ENCODE measurements at regions not wholly inside any gene's neighbourhood (a gene's known extent, or its start where the extent isn't known, plus 50 kb on each side); places are given as distances from the start of the nearest gene placed in this dataset.

GRCh38 chr3:4149296-4149695 lies 153.9 kb upstream of the SETMAR start:
- TF ChIP-seq HDAC2 (IDR thresholded peaks at IDR 0.05), result no peak
- TF ChIP-seq CTCF (IDR thresholded peaks at IDR 0.05), result no peak
- no peak for TF ChIP-seq RFX5 (IDR thresholded peaks at IDR 0.05)
- no peak for TF ChIP-seq BHLHE40 (IDR thresholded peaks at IDR 0.05; ENCODE audit: low read depth, low read length)
- TF ChIP-seq TP53 (CRISPR knock-in tag; IDR thresholded peaks at IDR 0.05), result no peak
- no peak for TF ChIP-seq POLR2A (IDR thresholded peaks at IDR 0.05; ENCODE audit: low read length)
- no peak for TF ChIP-seq FOSL2 (IDR thresholded peaks at IDR 0.05)
- no peak for TF ChIP-seq FOSL2 (CRISPR knock-in tag; IDR thresholded peaks at IDR 0.05)
- TF ChIP-seq KDM5A (IDR thresholded peaks at IDR 0.05), result no peak
- no peak for TF ChIP-seq JUN (IDR thresholded peaks at IDR 0.05)
- no peak for TF ChIP-seq CEBPB (IDR thresholded peaks at IDR 0.05)

Data from A549 (cell line).